Fibroblast of pulmonary artery (primary cell): ENCODE measurements at regions not wholly inside any gene's neighbourhood (a gene's known extent, or its start where the extent isn't known, plus 50 kb on each side); places are given as distances from the start of the nearest gene placed in this dataset.
A peak's percentile ranks its signal among the peaks of the same experiment; 100 is the strongest.
"Not testable (repeated sequence)": the region's sequence is repeated elsewhere in the genome, so short reads cannot be mapped to it uniquely, and the experiment has no call there.

Experiments
- DNase-seq: peaks from one replicate; pipeline ENCODE4 v3.0.0-alpha.2; 2010; ENCODE audit warnings: low read depth
- H3K4me3 ChIP-seq: replicated peaks from 2 replicates; pipeline ENCODE4 v1.5.1; 2011; ENCODE audit warnings: low read depth, mild to moderate bottlenecking, control low read depth, low read length, moderate library complexity
- CTCF ChIP-seq: IDR thresholded peaks from 2 replicates; pipeline ENCODE4 v1.5.1; 2011; ENCODE audit warnings: mild to moderate bottlenecking, control low read depth, low read length, inconsistent platforms; ENCODE audit errors: missing control alignments

- DNase-seq, result no peak
- no peak for TF ChIP-seq CTCF
- H3K4me3 ChIP-seq, result no peak overlapping the region
Measured at GRCh38 chr17:72380737-72381136, 259.9 kb downstream of the SOX9 start.

GRCh38 chr17:72381597-72382397 is 261.0 kb downstream of the SOX9 start:
- no peak overlapping the region for H3K4me3 ChIP-seq
- no peak for TF ChIP-seq CTCF
- DNase-seq, result no peak

GRCh38 chr17:72382971-72383722 is 262.3 kb downstream of the SOX9 start:
- no peak for DNase-seq
- no peak for TF ChIP-seq CTCF
- H3K4me3 ChIP-seq, result no peak overlapping the region

- no peak for DNase-seq
- H3K4me3 ChIP-seq, result no peak overlapping the region
- no peak for TF ChIP-seq CTCF
Measured at GRCh38 chr17:72385475-72385874, 264.7 kb downstream of the SOX9 start.

- peak; percentile 60 for DNase-seq
- not testable (repeated sequence) for H3K4me3 ChIP-seq
Measured at GRCh38 chr17:72386173-72386572, 265.4 kb downstream of the SOX9 start.

GRCh38 chr17:72386619-72387237 is 265.9 kb downstream of the SOX9 start:
- no peak for DNase-seq
- no peak overlapping the region for H3K4me3 ChIP-seq
- TF ChIP-seq CTCF, result no peak

GRCh38 chr17:72387487-72387886 is 266.7 kb downstream of the SOX9 start:
- TF ChIP-seq CTCF, result no peak
- DNase-seq, result peak; percentile 81
- no peak overlapping the region for H3K4me3 ChIP-seq
